DND-41 (cell line): ENCODE measurements at regions not wholly inside any gene's neighbourhood (a gene's known extent, or its start where the extent isn't known, plus 50 kb on each side); places are given as distances from the start of the nearest gene placed in this dataset.

Experiments
- ATAC-seq: fragments of 200-7000 bp; cut with Tn5 transposase; 3 replicates; pipeline ENCODE4 v1.9.1; 2021; ENCODE audit warnings: low read depth; ENCODE audit not compliant: insufficient read depth
- DNase-seq: peaks from one replicate; pipeline ENCODE4 v3.0.0-alpha.2; 2020
- H2AFZ ChIP-seq: 2 replicates; pipeline ENCODE4 v1.6.0; 2012; ENCODE audit warnings: low read depth, low read length
- H3K27ac ChIP-seq: 2 replicates; pipeline ENCODE4 v1.5.1; 2012; ENCODE audit warnings: low read length, inconsistent platforms
- H3K27me3 ChIP-seq: fragments of 200-600 bp; sonication (generic); 2 replicates; pipeline ENCODE4 v1.6.0; 2012; ENCODE audit warnings: low read length, mild to moderate bottlenecking, inconsistent platforms; ENCODE audit not compliant: insufficient read depth, poor library complexity
- H3K36me3 ChIP-seq: 2 replicates; pipeline ENCODE4 v1.5.1; 2012; ENCODE audit warnings: low read length, inconsistent platforms; ENCODE audit not compliant: insufficient read depth
- H3K4me1 ChIP-seq: 2 replicates; pipeline ENCODE4 v1.5.1; 2012; ENCODE audit warnings: mild to moderate bottlenecking, low read length; ENCODE audit not compliant: insufficient read depth
- H3K4me2 ChIP-seq: 2 replicates; pipeline ENCODE4 v1.6.0; 2012; ENCODE audit warnings: mild to moderate bottlenecking, moderate library complexity, low read length, inconsistent platforms; ENCODE audit not compliant: insufficient read depth
- H3K4me3 ChIP-seq, 2 experiments: fragments of 200-600 bp in 1 of 2; shearing (Covaris generic) in 1 of 2; 2 replicates each; pipeline ENCODE4 v1.5.1; 2012 to 2016; ENCODE audit warnings: inconsistent platforms in 2 of 2, low read length in 2 of 2, mild to moderate bottlenecking in 2 of 2, low read depth in 1 of 2, moderate library complexity in 1 of 2
- H3K79me2 ChIP-seq: 2 replicates; pipeline ENCODE4 v1.6.0; 2012; ENCODE audit warnings: low read length, inconsistent platforms; ENCODE audit not compliant: insufficient read depth
- H3K9ac ChIP-seq: 2 replicates; pipeline ENCODE4 v1.6.0; 2012; ENCODE audit warnings: low read depth, mild to moderate bottlenecking, inconsistent platforms, low read length, moderate library complexity
- H3K9me3 ChIP-seq: 2 replicates; pipeline ENCODE4 v1.5.1; 2012; ENCODE audit warnings: low read length, moderate library complexity, mild to moderate bottlenecking, inconsistent platforms; ENCODE audit not compliant: insufficient read depth, severe bottlenecking
- H4K20me1 ChIP-seq: 2 replicates; pipeline ENCODE4 v1.6.0; 2012; ENCODE audit warnings: low read length; ENCODE audit not compliant: insufficient read depth
- CTCF ChIP-seq: IDR thresholded peaks from 2 replicates; pipeline ENCODE4 v1.5.1; 2012; ENCODE audit warnings: borderline replicate concordance, low read length, moderate library complexity, mild to moderate bottlenecking; ENCODE audit not compliant: poor library complexity, severe bottlenecking; ENCODE audit errors: extremely low read depth
- EZH2 ChIP-seq: IDR thresholded peaks from 3 replicates; pipeline ENCODE4 v1.6.1; 2012; ENCODE audit warnings: borderline replicate concordance, low read depth, mild to moderate bottlenecking, moderate library complexity, low read length, inconsistent platforms; ENCODE audit not compliant: severe bottlenecking

- DNase-seq (no peak), ATAC-seq (no peak)
- Histone ChIP-seq H4K20me1 (no peaks in the 10 kb centered on the region), H3K4me2 (no peak overlapping the region), H3K9ac (no peak overlapping the region), H2AFZ (no peak overlapping the region), H3K9me3 (no peaks in the 10 kb centered on the region), H3K4me3 (no peak overlapping the region), H3K36me3 (no peaks in the 10 kb centered on the region), H3K79me2 (no peaks in the 10 kb centered on the region), H3K27ac (no peak overlapping the region), H3K4me1 (no peaks in the 10 kb centered on the region), H3K27me3 (peaks cover 5% of the 10 kb centered on the region)
- TF ChIP-seq EZH2 (no peak), CTCF (peak; percentile 20)
Measured at GRCh38 chr12:111033281-111034082, 113.1 kb upstream of the MYL2 start.

- no peak for ATAC-seq
- H4K20me1 ChIP-seq: no peaks in the 10 kb centered on the region
- H3K9ac ChIP-seq: no peak overlapping the region
- no peak overlapping the region for H2AFZ ChIP-seq
- H3K4me2 ChIP-seq: no peak overlapping the region
- H3K79me2 ChIP-seq: no peaks in the 10 kb centered on the region
- H3K4me1 ChIP-seq: no peaks in the 10 kb centered on the region
- DNase-seq: no peak
- H3K36me3 ChIP-seq: no peaks in the 10 kb centered on the region
- no peaks in the 10 kb centered on the region for H3K9me3 ChIP-seq
- H3K27me3 ChIP-seq: peaks cover 2% of the 10 kb centered on the region
- H3K4me3 ChIP-seq: no peak overlapping the region
- H3K27ac ChIP-seq: no peak overlapping the region
- TF ChIP-seq CTCF: no peak
- no peak for TF ChIP-seq EZH2
Measured at GRCh38 chr12:111032591-111032919, 112.2 kb upstream of the MYL2 start.

DNA sequence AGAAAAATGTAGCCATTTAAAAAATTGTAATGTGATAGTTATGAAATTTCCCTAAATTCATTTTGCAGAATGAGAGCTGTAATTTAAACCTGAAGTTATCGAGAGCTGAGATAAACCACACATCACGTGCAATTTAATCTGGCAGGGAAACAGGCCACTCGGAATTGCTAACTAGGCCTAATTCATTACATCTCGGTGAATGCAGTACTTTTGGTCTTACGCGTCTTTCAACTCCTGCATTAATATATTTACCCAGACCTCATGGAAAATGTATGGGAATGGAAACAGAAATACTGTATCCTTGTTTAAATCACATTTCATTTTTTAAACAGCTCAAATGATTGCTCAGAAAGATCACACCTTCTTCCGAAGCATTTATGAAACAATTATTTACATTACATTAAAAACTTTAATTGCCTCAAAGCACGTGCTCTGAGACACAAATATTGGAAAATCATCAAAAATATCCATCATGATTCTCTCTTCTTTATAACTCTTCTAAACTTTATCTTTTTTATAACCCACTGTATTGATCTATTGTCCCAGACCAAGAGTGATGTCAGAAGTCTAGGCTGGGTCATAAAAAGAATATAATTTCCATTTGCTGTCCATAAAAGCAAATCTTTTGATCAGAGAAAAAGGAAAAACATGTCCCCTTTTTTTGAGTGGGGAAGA, 111.7 kb upstream of the MYL2 start:
- Histone ChIP-seq H3K27ac (no peak overlapping the region), H3K9ac (no peak overlapping the region), H3K36me3 (no peaks in the 10 kb centered on the region), H4K20me1 (no peaks in the 10 kb centered on the region), H3K27me3 (peaks cover 2% of the 10 kb centered on the region), H3K79me2 (no peaks in the 10 kb centered on the region), H3K9me3 (no peaks in the 10 kb centered on the region), H3K4me3 (no peak overlapping the region), H3K4me1 (no peaks in the 10 kb centered on the region), H2AFZ (no peak overlapping the region), H3K4me2 (no peak overlapping the region)
- DNase-seq (no peak), ATAC-seq (no peak)
- TF ChIP-seq CTCF (no peak), EZH2 (no peak)
